T-cell (primary cell): ENCODE measurements at regions not wholly inside any gene's neighbourhood (a gene's known extent, or its start where the extent isn't known, plus 50 kb on each side); places are given as distances from the start of the nearest gene placed in this dataset.

ENCODE experiments used
- ATAC-seq, 4 experiments: fragments of 200-7000 bp in 3 of 4; fragments of 150-1000 bp in 1 of 4; cut with Tn5 transposase; replicated peaks in 1 of 4; 1 replicate in 3 of 4; 2 replicates in 1 of 4; pipeline ENCODE4 v1.10.0; 2021; ENCODE audit warnings: moderate library complexity in 3 of 4, mild to moderate bottlenecking in 2 of 4, moderate number of reproducible peaks in 1 of 4
- CTCF ChIA-PET, 2 donors: fragments of 300-600 bp; sonication (Branson Sonifier 250); formaldehyde crosslinking; loops; one replicate each; lab custom pipeline; 2022; ENCODE audit warnings: antibody characterized with exemption in 2 of 2; lab: Charles Lee
- POLR2A ChIA-PET, 2 donors: fragments of 300-600 bp; sonication (Branson Sonifier 250); formaldehyde crosslinking; loops; one replicate each; lab custom pipeline; 2022; ENCODE audit warnings: antibody characterized with exemption in 2 of 2; lab: Charles Lee
- DNase-seq, 35 experiments: peaks; one replicate each; pipeline versions ENCODE4 v3.0.0 to v3.0.0-alpha.2; 2013 to 2023
- H3K27ac ChIP-seq: one replicate; pipeline ENCODE4 v1.5.1; 2013; ENCODE audit warnings: low read length
- H3K27me3 ChIP-seq, 2 experiments: replicated peaks in 1 of 2; 1 replicate in 1 of 2; 2 replicates in 1 of 2; pipeline versions ENCODE4 v1.6.1 to v1.7.0; 2013; ENCODE audit warnings: low read length in 1 of 2, mixed read lengths in 1 of 2; ENCODE audit not compliant: control insufficient read depth in 2 of 2, insufficient read depth in 2 of 2; ENCODE audit errors: extremely low read depth in 1 of 2
- H3K36me3 ChIP-seq, 2 donors: 1 replicate in 1 of 2; 2 replicates in 1 of 2; pipeline versions ENCODE4 v1.6.1 to v1.7.0; 2013; ENCODE audit warnings: low read length in 1 of 2; ENCODE audit not compliant: control insufficient read depth in 2 of 2, insufficient read depth in 1 of 2; ENCODE audit errors: extremely low read depth in 1 of 2
- H3K4me1 ChIP-seq, 2 experiments: 1 replicate in 1 of 2; 2 replicates in 1 of 2; pipeline versions ENCODE4 v1.6.1 to v1.7.0; 2013; ENCODE audit warnings: low read length in 2 of 2, mixed read lengths in 1 of 2; ENCODE audit not compliant: insufficient read depth in 2 of 2, control insufficient read depth in 1 of 2; ENCODE audit errors: extremely low read depth in 1 of 2
- H3K4me3 ChIP-seq, 2 donors: 1 replicate in 1 of 2; 2 replicates in 1 of 2; pipeline versions ENCODE4 v1.5.1 to v1.7.0; 2013; ENCODE audit warnings: mild to moderate bottlenecking in 2 of 2, low read length in 1 of 2, moderate library complexity in 1 of 2; ENCODE audit not compliant: control insufficient read depth in 1 of 2; ENCODE audit errors: extremely low read depth in 1 of 2
- H3K9me3 ChIP-seq: 2 replicates; pipeline ENCODE4 v1.7.0; 2013
- H3K27ac Mint-ChIP-seq, 2 donors: one replicate each; pipeline ENCODE4 v1.8.0; 2020 to 2021; ENCODE audit warnings: mild to moderate bottlenecking in 2 of 2, mixed read lengths in 2 of 2
- H3K27me3 Mint-ChIP-seq, 2 donors: one replicate each; pipeline ENCODE4 v1.8.0; 2021 to 2022; ENCODE audit warnings: mixed read lengths in 2 of 2
- H3K36me3 Mint-ChIP-seq: one replicate; pipeline ENCODE4 v1.8.0; 2021; ENCODE audit warnings: mixed read lengths
- H3K4me1 Mint-ChIP-seq, 3 donors: one replicate each; pipeline ENCODE4 v1.8.0; 2020 to 2022; ENCODE audit warnings: mixed read lengths in 3 of 3, mild to moderate bottlenecking in 1 of 3
- H3K4me3 Mint-ChIP-seq, 3 donors: one replicate each; pipeline ENCODE4 v1.8.0; 2020 to 2022; ENCODE audit warnings: mild to moderate bottlenecking in 3 of 3, mixed read lengths in 3 of 3, moderate library complexity in 3 of 3
- H3K9me3 Mint-ChIP-seq, 3 donors: one replicate each; pipeline ENCODE4 v1.8.0; 2020 to 2022; ENCODE audit warnings: mixed read lengths in 3 of 3
- WGBS: methylation state at CpG from one replicate; pipeline ENCODE4 v1.1.5; 2013; ENCODE audit warnings: missing lambda C conversion rate; ENCODE audit not compliant: insufficient coverage; 5-methylcytosine and 5-hydroxymethylcytosine counted together

- H3K27ac ChIP-seq, result no peak overlapping the region
- H3K27me3 ChIP-seq, result no peaks in the 10 kb centered on the region
- H3K9me3 Mint-ChIP-seq, result no peaks in the 10 kb centered on the region
- DNase-seq (no peak), ATAC-seq (no peak)
- no peak overlapping the region for H3K4me3 Mint-ChIP-seq
- H3K27me3 Mint-ChIP-seq, result peaks cover 0 to 6% of the 10 kb centered on the region in 2 donors
- no peaks in the 10 kb centered on the region for H3K9me3 ChIP-seq
- POLR2A ChIA-PET, result no interaction called here
- CTCF ChIA-PET, result no interaction called here
- H3K4me1 Mint-ChIP-seq, result no peaks in the 10 kb centered on the region
- no peak overlapping the region for H3K4me3 ChIP-seq
- no peak overlapping the region for H3K27ac Mint-ChIP-seq
- no peaks in the 10 kb centered on the region for H3K4me1 ChIP-seq
- 76% methylated on average over 11 of the region's 12 CpGs for WGBS
- no peaks in the 10 kb centered on the region for H3K36me3 ChIP-seq
- H3K36me3 Mint-ChIP-seq, result no peaks in the 10 kb centered on the region
Measured at GRCh38 chr2:120963997-120964705, 228.5 kb downstream of the GLI2 start.

- Mint-ChIP-seq H3K4me1 (no peaks in the 10 kb centered on the region), H3K4me3 (no peak overlapping the region), H3K27ac (no peak overlapping the region), H3K9me3 (no peaks in the 10 kb centered on the region), H3K36me3 (no peaks in the 10 kb centered on the region), H3K27me3 (peaks cover 0 to 6% of the 10 kb centered on the region in 2 donors)
- H3K27me3 ChIP-seq, result no peaks in the 10 kb centered on the region
- no peaks in the 10 kb centered on the region for H3K36me3 ChIP-seq
- H3K4me1 ChIP-seq, result no peaks in the 10 kb centered on the region
- no peak overlapping the region for H3K27ac ChIP-seq
- DNase-seq, result no peak
- ATAC-seq, result no peak
- H3K4me3 ChIP-seq, result no peak overlapping the region
- H3K9me3 ChIP-seq, result no peaks in the 10 kb centered on the region
- 92% methylated on average over 2 of the region's 2 CpGs for WGBS
- ChIA-PET CTCF (no interaction called here), POLR2A (no interaction called here)
Measured at GRCh38 chr2:120964819-120965218, 229.2 kb downstream of the GLI2 start.

GRCh38 chr2:120966510-120967254 lies 231.0 kb downstream of the GLI2 start:
- Mint-ChIP-seq H3K27me3 (peaks cover 0 to 6% of the 10 kb centered on the region in 2 donors), H3K4me3 (no peak overlapping the region), H3K36me3 (no peaks in the 10 kb centered on the region), H3K4me1 (no peaks in the 10 kb centered on the region), H3K27ac (no peak overlapping the region), H3K9me3 (no peaks in the 10 kb centered on the region)
- Histone ChIP-seq H3K27me3 (no peaks in the 10 kb centered on the region), H3K9me3 (no peaks in the 10 kb centered on the region), H3K4me1 (no peaks in the 10 kb centered on the region), H3K4me3 (no peak overlapping the region), H3K36me3 (no peaks in the 10 kb centered on the region), H3K27ac (no peak overlapping the region)
- CTCF ChIA-PET, result no interaction called here
- DNase-seq (no peak), ATAC-seq (no peak)
- WGBS, result 83% methylated on average over 10 of the region's 12 CpGs
- POLR2A ChIA-PET, result no interaction called here

GRCh38 chr2:120968307-120969015 lies 232.8 kb downstream of the GLI2 start:
- no peaks in the 10 kb centered on the region for H3K4me1 ChIP-seq
- H3K4me1 Mint-ChIP-seq, result no peaks in the 10 kb centered on the region
- POLR2A ChIA-PET, result no interaction called here
- no peak overlapping the region for H3K27ac Mint-ChIP-seq
- no peak overlapping the region for H3K4me3 Mint-ChIP-seq
- no peaks in the 10 kb centered on the region for H3K36me3 Mint-ChIP-seq
- no peaks in the 10 kb centered on the region for H3K36me3 ChIP-seq
- no peaks in the 10 kb centered on the region for H3K9me3 ChIP-seq
- ATAC-seq (no peak), DNase-seq (no peak)
- H3K27me3 ChIP-seq, result peaks cover 0 to 3% of the 10 kb centered on the region in 2 experiments
- WGBS, result 80% methylated on average over 15 of the region's 30 CpGs
- H3K27ac ChIP-seq, result no peak overlapping the region
- no peaks in the 10 kb centered on the region for H3K9me3 Mint-ChIP-seq
- CTCF ChIA-PET, result no interaction called here
- peaks cover 0 to 3% of the 10 kb centered on the region in 2 donors for H3K27me3 Mint-ChIP-seq
- H3K4me3 ChIP-seq, result no peak overlapping the region

- no peaks in the 10 kb centered on the region for H3K4me1 Mint-ChIP-seq
- H3K27me3 ChIP-seq, result peaks cover 0 to 3% of the 10 kb centered on the region in 2 experiments
- 84% methylated on average over 14 of the region's 14 CpGs for WGBS
- no peak overlapping the region for H3K27ac Mint-ChIP-seq
- no peaks in the 10 kb centered on the region for H3K9me3 ChIP-seq
- ChIA-PET POLR2A (no interaction called here), CTCF (no interaction called here)
- no peaks in the 10 kb centered on the region for H3K27me3 Mint-ChIP-seq
- H3K36me3 Mint-ChIP-seq, result no peaks in the 10 kb centered on the region
- no peak for DNase-seq
- ATAC-seq, result no peak
- H3K9me3 Mint-ChIP-seq, result no peaks in the 10 kb centered on the region
- no peaks in the 10 kb centered on the region for H3K4me1 ChIP-seq
- no peak overlapping the region for H3K4me3 ChIP-seq
- no peak overlapping the region for H3K4me3 Mint-ChIP-seq
- H3K27ac ChIP-seq, result no peak overlapping the region
- no peaks in the 10 kb centered on the region for H3K36me3 ChIP-seq
Measured at GRCh38 chr2:120969613-120970355, 234.1 kb downstream of the GLI2 start.

- Mint-ChIP-seq H3K27ac (no peak overlapping the region), H3K9me3 (no peaks in the 10 kb centered on the region), H3K4me3 (no peak overlapping the region), H3K36me3 (no peaks in the 10 kb centered on the region), H3K27me3 (no peaks in the 10 kb centered on the region), H3K4me1 (no peaks in the 10 kb centered on the region)
- H3K27me3 ChIP-seq, result peaks cover 0 to 6% of the 10 kb centered on the region in 2 experiments
- no peak overlapping the region for H3K4me3 ChIP-seq
- DNase-seq (no peak), ATAC-seq (no peak)
- H3K9me3 ChIP-seq, result no peaks in the 10 kb centered on the region
- H3K4me1 ChIP-seq, result no peaks in the 10 kb centered on the region
- CTCF ChIA-PET, result no interaction called here
- no peaks in the 10 kb centered on the region for H3K36me3 ChIP-seq
- WGBS, result 97% methylated on average over 11 of the region's 12 CpGs
- no peak overlapping the region for H3K27ac ChIP-seq
- POLR2A ChIA-PET, result no interaction called here
Measured at GRCh38 chr2:120971866-120972265, 236.2 kb downstream of the GLI2 start.
